Right atrium auricular region (tissue), 2 donors: ENCODE measurements at regions not wholly inside any gene's neighbourhood (a gene's known extent, or its start where the extent isn't known, plus 50 kb on each side); places are given as distances from the start of the nearest gene placed in this dataset.

ENCODE experiments used
- DNase-seq: peaks from one replicate; pipeline ENCODE4 v3.0.0-alpha.2; 2019; ENCODE audit warnings: low spot score
- H3K27ac ChIP-seq, 2 donors: fragments of 200-600 bp; sonication (generic); 1 replicate in 1 of 2; 2 replicates in 1 of 2; pipeline ENCODE4 v1.5.1; 2016 to 2019
- H3K27me3 ChIP-seq, 2 donors: fragments of 200-600 bp; sonication (generic); one replicate each; pipeline versions ENCODE4 v1.5.1 to v1.6.0; 2017 to 2019
- H3K36me3 ChIP-seq: fragments of 200-600 bp; sonication (generic); one replicate; pipeline ENCODE4 v1.5.1; 2016
- H3K4me1 ChIP-seq, 2 donors: fragments of 200-600 bp; sonication (generic); one replicate each; pipeline versions ENCODE4 v1.5.1 to v1.6.0; 2017 to 2019
- H3K4me3 ChIP-seq, 2 donors: fragments of 200-600 bp; sonication (generic); 1 replicate in 1 of 2; 2 replicates in 1 of 2; pipeline ENCODE4 v1.5.1; 2017 to 2019; ENCODE audit warnings: mild to moderate bottlenecking in 1 of 2, moderate library complexity in 1 of 2
- H3K9me3 ChIP-seq, 2 donors: fragments of 200-600 bp; sonication (generic); one replicate each; pipeline ENCODE4 v1.5.1; 2019
- TF ChIP-seq, protein P1 (sequence below), 2 donors: fragments of 200-600 bp; sonication (generic); IDR thresholded peaks; one replicate each; pipeline ENCODE4 v1.5.1; 2019; ENCODE audit warnings: antibody characterized with exemption in 2 of 2

DNA sequence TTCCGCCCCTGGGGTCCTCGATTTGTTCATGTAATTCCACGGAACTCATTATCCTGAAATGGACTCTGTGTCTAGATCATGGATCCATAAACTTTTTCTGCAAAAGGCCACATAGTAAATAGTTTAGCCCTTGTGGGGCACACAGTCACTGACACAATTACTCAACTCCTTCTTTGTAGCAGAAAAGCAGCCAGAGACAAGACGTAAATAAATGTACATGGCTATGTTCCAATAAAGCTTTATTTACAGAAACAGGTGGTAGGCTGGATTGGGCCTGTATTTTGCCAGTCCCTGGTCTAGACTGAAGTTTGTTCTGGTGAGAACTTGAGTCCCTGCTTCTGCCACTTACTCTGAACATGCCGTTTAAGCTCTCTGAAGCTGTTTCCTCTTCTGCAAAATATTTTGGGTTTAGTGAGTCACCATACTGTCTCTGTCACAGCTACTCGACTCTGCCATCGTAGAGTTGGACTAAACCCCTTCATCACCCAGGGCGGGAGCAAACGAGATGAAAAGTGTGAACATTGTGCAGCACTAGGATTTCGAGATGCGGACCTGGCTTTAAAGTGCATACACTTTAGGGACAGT is 61.9 kb upstream of the FOXF1 start:
- Histone ChIP-seq H3K9me3 (no peaks in the 10 kb centered on the region), H3K27ac (no peak overlapping the region), H3K36me3 (no peaks in the 10 kb centered on the region), H3K4me1 (no peaks in the 10 kb centered on the region), H3K4me3 (no peak overlapping the region), H3K27me3 (no peaks in the 10 kb centered on the region)
- TF ChIP-seq, protein P1, sequence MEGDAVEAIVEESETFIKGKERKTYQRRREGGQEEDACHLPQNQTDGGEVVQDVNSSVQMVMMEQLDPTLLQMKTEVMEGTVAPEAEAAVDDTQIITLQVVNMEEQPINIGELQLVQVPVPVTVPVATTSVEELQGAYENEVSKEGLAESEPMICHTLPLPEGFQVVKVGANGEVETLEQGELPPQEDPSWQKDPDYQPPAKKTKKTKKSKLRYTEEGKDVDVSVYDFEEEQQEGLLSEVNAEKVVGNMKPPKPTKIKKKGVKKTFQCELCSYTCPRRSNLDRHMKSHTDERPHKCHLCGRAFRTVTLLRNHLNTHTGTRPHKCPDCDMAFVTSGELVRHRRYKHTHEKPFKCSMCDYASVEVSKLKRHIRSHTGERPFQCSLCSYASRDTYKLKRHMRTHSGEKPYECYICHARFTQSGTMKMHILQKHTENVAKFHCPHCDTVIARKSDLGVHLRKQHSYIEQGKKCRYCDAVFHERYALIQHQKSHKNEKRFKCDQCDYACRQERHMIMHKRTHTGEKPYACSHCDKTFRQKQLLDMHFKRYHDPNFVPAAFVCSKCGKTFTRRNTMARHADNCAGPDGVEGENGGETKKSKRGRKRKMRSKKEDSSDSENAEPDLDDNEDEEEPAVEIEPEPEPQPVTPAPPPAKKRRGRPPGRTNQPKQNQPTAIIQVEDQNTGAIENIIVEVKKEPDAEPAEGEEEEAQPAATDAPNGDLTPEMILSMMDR (IDR thresholded peaks at IDR 0.05) = no peak
- no peak for DNase-seq

DNA sequence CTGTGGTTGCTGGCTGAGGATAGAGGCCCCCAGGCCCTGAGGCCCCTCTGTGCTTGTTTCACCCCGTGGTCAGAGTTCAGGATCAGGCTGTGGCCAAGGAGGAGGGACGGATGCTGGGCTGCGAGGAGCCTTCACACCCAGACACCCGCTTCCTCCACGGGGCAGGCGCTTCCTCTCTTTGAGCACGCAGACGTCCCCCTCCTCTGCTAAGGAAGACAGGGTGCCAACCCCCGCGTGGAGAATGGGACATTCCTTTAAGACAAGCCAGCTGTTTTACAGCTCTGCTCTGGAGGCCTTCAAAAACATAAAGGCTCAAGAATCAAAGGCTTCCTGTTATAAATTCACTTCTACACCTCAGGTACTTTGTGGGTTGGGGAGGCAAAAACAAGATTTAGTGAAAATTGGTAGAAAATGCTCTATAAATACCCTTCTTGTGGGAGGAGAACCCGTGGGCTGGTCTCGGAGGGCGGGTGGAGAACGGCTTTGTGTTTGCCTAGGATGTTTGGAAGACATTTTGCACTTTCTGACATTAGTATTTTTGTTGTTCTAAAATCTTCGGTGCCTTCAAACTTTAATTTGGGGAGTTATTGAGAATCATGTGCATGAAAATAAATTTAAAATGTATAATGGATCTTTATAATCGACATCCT is 60.8 kb upstream of the FOXF1 start:
- Histone ChIP-seq H3K36me3 (no peaks in the 10 kb centered on the region), H3K27me3 (no peaks in the 10 kb centered on the region), H3K27ac (no peak overlapping the region), H3K4me1 (no peaks in the 10 kb centered on the region), H3K4me3 (no peak overlapping the region), H3K9me3 (no peaks in the 10 kb centered on the region)
- TF ChIP-seq, protein P1 (IDR thresholded peaks at IDR 0.05) = no peak
- no peak for DNase-seq

DNA sequence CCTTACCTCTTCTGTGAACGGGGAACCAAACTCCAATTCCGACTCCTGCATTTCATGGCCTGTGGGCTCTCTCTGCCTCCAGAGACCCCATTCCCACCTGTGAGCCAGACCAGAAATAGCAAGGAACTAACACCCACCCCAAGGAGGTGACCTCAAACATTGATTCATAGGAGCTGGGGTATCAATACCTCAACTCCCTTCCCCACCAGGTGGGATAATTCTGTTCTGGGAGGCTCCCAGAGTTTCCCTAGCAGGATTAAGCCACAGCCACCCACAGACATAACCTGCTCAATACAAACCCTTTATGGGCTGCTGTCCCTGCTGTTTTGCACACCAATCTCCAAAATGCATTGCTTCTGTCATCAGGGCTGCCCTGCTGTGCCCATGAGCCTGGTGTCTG is 59.6 kb upstream of the FOXF1 start:
- DNase-seq = no peak
- H3K27ac ChIP-seq = no peak overlapping the region
- TF ChIP-seq, protein P1 (IDR thresholded peaks at IDR 0.05) = no peak
- H3K9me3 ChIP-seq = no peaks in the 10 kb centered on the region
- H3K27me3 ChIP-seq = no peaks in the 10 kb centered on the region
- no peaks in the 10 kb centered on the region for H3K36me3 ChIP-seq
- H3K4me1 ChIP-seq = no peaks in the 10 kb centered on the region
- no peak overlapping the region for H3K4me3 ChIP-seq

DNA sequence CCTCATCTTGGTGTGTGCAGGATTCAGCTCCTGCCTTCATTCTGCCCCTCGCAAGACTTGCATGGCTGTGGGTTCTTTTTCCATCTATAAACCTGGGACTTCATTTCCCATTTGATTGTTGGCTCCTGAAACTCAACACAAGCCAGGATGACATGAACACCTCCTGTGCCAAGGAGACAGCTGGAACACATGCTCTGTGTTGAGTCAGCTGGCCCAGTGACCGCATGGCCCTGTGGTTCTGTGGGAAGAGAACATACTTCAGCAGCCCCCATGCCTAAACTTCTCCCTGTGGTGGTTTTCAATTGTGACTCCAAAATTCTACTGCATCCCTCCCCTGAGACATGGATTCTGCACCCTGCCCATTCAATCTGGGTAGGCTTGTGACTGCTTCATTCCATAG is 57.9 kb upstream of the FOXF1 start:
- H3K4me1 ChIP-seq = no peaks in the 10 kb centered on the region
- no peaks in the 10 kb centered on the region for H3K36me3 ChIP-seq
- H3K4me3 ChIP-seq = no peak overlapping the region
- H3K27me3 ChIP-seq = no peaks in the 10 kb centered on the region
- no peak overlapping the region for H3K27ac ChIP-seq
- TF ChIP-seq, protein P1 (IDR thresholded peaks at IDR 0.05) = no peak
- no peak for DNase-seq
- no peaks in the 10 kb centered on the region for H3K9me3 ChIP-seq

DNA sequence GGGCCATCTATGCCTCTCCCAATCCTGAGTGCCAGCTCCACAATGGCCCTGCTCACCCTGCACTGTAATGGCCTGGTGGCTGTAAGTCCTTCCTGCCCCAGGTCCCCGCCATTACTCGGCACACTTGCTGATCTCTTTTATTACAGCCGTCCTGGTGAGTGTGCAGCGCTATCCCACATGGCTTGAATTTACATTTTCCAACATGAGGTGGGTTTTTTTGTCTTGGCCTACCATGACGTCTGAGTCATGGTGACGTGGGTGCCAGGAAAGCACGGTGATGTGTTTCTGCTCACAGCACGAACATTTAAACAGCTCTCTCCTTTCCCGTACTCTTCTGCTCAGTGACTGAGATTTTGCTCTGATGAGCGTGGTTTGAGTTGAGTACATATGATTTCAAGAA is 55.2 kb upstream of the FOXF1 start:
- no peaks in the 10 kb centered on the region for H3K36me3 ChIP-seq
- DNase-seq = no peak
- no peaks in the 10 kb centered on the region for H3K4me1 ChIP-seq
- H3K4me3 ChIP-seq = no peak overlapping the region
- H3K27me3 ChIP-seq = no peaks in the 10 kb centered on the region
- TF ChIP-seq, protein P1 (IDR thresholded peaks at IDR 0.05) = no peak
- no peak overlapping the region for H3K27ac ChIP-seq
- H3K9me3 ChIP-seq = no peaks in the 10 kb centered on the region

DNA sequence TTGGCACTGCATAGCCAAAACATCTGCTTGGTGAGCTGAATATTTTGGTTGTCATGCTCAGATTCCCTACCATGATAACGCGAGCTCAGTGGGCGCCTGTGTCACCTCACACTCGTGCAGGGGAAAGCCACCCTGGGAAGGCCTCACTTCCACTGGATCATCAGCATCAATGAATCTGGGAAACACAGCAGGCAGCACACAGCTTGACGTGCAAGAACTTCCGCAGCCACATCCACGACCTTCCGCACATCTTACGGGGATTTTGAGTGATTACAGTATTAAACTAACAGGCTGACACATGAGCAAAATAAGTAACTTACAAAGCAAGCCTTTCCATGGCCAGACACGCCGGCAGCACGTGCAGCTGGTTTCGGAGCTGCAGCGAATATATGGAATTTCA is 54.7 kb upstream of the FOXF1 start:
- no peak overlapping the region for H3K27ac ChIP-seq
- peaks cover 0 to 2% of the 10 kb centered on the region in 2 donors for H3K9me3 ChIP-seq
- no peaks in the 10 kb centered on the region for H3K36me3 ChIP-seq
- H3K4me3 ChIP-seq = no peak overlapping the region
- TF ChIP-seq, protein P1 (IDR thresholded peaks at IDR 0.05) = no peak
- no peaks in the 10 kb centered on the region for H3K27me3 ChIP-seq
- no peak for DNase-seq
- no peaks in the 10 kb centered on the region for H3K4me1 ChIP-seq
